Sigmoid colon (tissue), 6 donors: ENCODE measurements at regions not wholly inside any gene's neighbourhood (a gene's known extent, or its start where the extent isn't known, plus 50 kb on each side); places are given as distances from the start of the nearest gene placed in this dataset.

Experiments used
- DNase-seq: peaks from one replicate; pipeline ENCODE4 v3.0.0-alpha.2; 2019
- H3K27ac ChIP-seq, 4 donors: fragments of 200-600 bp; sonication (generic); one replicate each; pipeline ENCODE4 v1.5.1; 2016 to 2019; ENCODE audit warnings: mild to moderate bottlenecking in 1 of 4
- H3K27me3 ChIP-seq, 3 donors: fragments of 200-600 bp; sonication (generic); one replicate each; pipeline ENCODE4 v1.5.1; 2019; ENCODE audit warnings: mild to moderate bottlenecking in 1 of 3
- H3K36me3 ChIP-seq, 4 donors: fragments of 200-600 bp; sonication (generic); one replicate each; pipeline ENCODE4 v1.5.1; 2016 to 2019
- H3K4me1 ChIP-seq, 4 donors: fragments of 200-600 bp; sonication (generic); one replicate each; pipeline ENCODE4 v1.5.1; 2017 to 2019
- H3K4me3 ChIP-seq, 4 donors: fragments of 200-600 bp; sonication (generic); one replicate each; pipeline ENCODE4 v1.5.1; 2017 to 2019; ENCODE audit warnings: mild to moderate bottlenecking in 2 of 4, moderate library complexity in 1 of 4
- H3K9me3 ChIP-seq, 4 donors: fragments of 200-600 bp in 3 of 4; sonication (generic) in 3 of 4; one replicate each; pipeline versions ENCODE4 v1.5.1 to v1.6.1; 2013 to 2019
- EP300 ChIP-seq, 4 donors: sonication (generic); formaldehyde crosslinking; IDR thresholded peaks; one replicate each; pipeline ENCODE4 v1.6.1; 2017; ENCODE audit warnings: antibody characterized with exemption in 4 of 4
- POLR2A ChIP-seq, 2 donors: fragments of 450-650 bp; IDR thresholded peaks; one replicate each; pipeline ENCODE4 v1.6.1; 2016; ENCODE audit warnings: antibody characterized with exemption in 2 of 2, mild to moderate bottlenecking in 2 of 2, moderate library complexity in 2 of 2
- POLR2AphosphoS5 ChIP-seq, 4 donors: sonication (generic); formaldehyde crosslinking; IDR thresholded peaks; one replicate each; pipeline ENCODE4 v1.6.1; 2017; ENCODE audit warnings: antibody characterized with exemption in 4 of 4
- WGBS, 2 donors: extraction: QIAGEN DNeasy Blood & Tissue Kit; methylation state at CpG; one replicate each; pipeline ENCODE4 v1.1.7; 2013; 5-methylcytosine and 5-hydroxymethylcytosine counted together
- intact Hi-C: fragments of 100-400 bp; cut with DNase I; formaldehyde crosslinking; loops from one replicate; pipeline ENCODE4 v1.15.1; 2023
- TF ChIP-seq, protein P1 (sequence below), 4 experiments: fragments of 450-650 bp in 3 of 4; fragments of 200-600 bp in 1 of 4; IDR thresholded peaks; one replicate each; pipeline ENCODE4 v1.5.1; 2016 to 2019; ENCODE audit warnings: antibody characterized with exemption in 4 of 4, mild to moderate bottlenecking in 3 of 4, moderate library complexity in 2 of 4
- donor health status: healthy with polysubstance abuse.
- donor health status: healthy.

DNA sequence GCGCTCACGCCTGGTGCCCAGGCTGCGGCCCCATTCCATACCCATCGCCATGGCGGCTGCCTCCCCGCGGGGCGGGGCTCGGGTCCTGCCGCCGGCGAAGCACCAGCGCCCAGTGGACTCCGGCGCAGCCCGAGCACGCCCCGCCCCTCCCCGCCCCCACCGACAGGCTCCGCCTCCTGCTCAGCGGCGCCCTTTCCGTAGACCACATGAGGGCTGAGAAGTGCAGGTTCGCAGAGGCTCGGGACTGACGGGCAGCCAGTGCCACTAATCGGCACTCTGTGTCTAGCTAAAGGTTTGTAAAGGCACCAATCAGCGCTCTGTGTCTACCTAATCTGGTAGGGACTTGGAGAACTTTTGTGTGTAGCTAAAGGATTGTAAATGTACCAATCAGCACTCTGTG is 352.2 kb upstream of the AMELY start:
- H3K4me1 ChIP-seq, result no peaks in the 10 kb centered on the region
- no peak for DNase-seq
- no peaks in the 10 kb centered on the region for H3K27me3 ChIP-seq
- intact Hi-C loops, result no loop called here
- H3K4me3 ChIP-seq, result no peak overlapping the region
- TF ChIP-seq EP300 (IDR thresholded peaks at IDR 0.05) (no peak), POLR2A (IDR thresholded peaks at IDR 0.05) (no peak), POLR2AphosphoS5 (IDR thresholded peaks at IDR 0.05) (no peak)
- TF ChIP-seq, protein P1, sequence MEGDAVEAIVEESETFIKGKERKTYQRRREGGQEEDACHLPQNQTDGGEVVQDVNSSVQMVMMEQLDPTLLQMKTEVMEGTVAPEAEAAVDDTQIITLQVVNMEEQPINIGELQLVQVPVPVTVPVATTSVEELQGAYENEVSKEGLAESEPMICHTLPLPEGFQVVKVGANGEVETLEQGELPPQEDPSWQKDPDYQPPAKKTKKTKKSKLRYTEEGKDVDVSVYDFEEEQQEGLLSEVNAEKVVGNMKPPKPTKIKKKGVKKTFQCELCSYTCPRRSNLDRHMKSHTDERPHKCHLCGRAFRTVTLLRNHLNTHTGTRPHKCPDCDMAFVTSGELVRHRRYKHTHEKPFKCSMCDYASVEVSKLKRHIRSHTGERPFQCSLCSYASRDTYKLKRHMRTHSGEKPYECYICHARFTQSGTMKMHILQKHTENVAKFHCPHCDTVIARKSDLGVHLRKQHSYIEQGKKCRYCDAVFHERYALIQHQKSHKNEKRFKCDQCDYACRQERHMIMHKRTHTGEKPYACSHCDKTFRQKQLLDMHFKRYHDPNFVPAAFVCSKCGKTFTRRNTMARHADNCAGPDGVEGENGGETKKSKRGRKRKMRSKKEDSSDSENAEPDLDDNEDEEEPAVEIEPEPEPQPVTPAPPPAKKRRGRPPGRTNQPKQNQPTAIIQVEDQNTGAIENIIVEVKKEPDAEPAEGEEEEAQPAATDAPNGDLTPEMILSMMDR (IDR thresholded peaks at IDR 0.05), result no peak
- no peak overlapping the region for H3K27ac ChIP-seq
- WGBS, 2 donors, result 89% methylated on average over 29 of the region's 29 CpGs
- H3K36me3 ChIP-seq, result no peaks in the 10 kb centered on the region
- no peaks in the 10 kb centered on the region for H3K9me3 ChIP-seq

- no peaks in the 10 kb centered on the region for H3K4me1 ChIP-seq
- no peak overlapping the region for H3K27ac ChIP-seq
- 95 to 97% methylated on average over 4 of the region's 4 CpGs for WGBS, 2 donors
- H3K36me3 ChIP-seq, result no peaks in the 10 kb centered on the region
- H3K4me3 ChIP-seq, result no peak overlapping the region
- intact Hi-C loops, result no loop called here
- no peak for DNase-seq
- no peaks in the 10 kb centered on the region for H3K9me3 ChIP-seq
- TF ChIP-seq EP300 (IDR thresholded peaks at IDR 0.05), result no peak
- TF ChIP-seq, protein P1 (IDR thresholded peaks at IDR 0.05), result no peak
- TF ChIP-seq POLR2A (IDR thresholded peaks at IDR 0.05), result no peak
- TF ChIP-seq POLR2AphosphoS5 (IDR thresholded peaks at IDR 0.05), result no peak
- H3K27me3 ChIP-seq, result no peaks in the 10 kb centered on the region
Measured at GRCh38 chrY:7262531-7262930, 351.0 kb upstream of the AMELY start.

GRCh38 chrY:7261254-7261653 is 349.7 kb upstream of the AMELY start:
- H3K4me1 ChIP-seq, result no peaks in the 10 kb centered on the region
- 68 to 69% methylated on average over 6 of the region's 6 CpGs for WGBS, 2 donors
- DNase-seq, result no peak
- no peaks in the 10 kb centered on the region for H3K27me3 ChIP-seq
- H3K9me3 ChIP-seq, result no peaks in the 10 kb centered on the region
- no peak overlapping the region for H3K4me3 ChIP-seq
- intact Hi-C loops, result no loop called here
- no peaks in the 10 kb centered on the region for H3K36me3 ChIP-seq
- TF ChIP-seq POLR2A (IDR thresholded peaks at IDR 0.05) (no peak), EP300 (IDR thresholded peaks at IDR 0.05) (no peak), POLR2AphosphoS5 (IDR thresholded peaks at IDR 0.05) (no peak)
- TF ChIP-seq, protein P1 (IDR thresholded peaks at IDR 0.05), result no peak
- no peak overlapping the region for H3K27ac ChIP-seq

GRCh38 chrY:7240101-7240500 is 328.5 kb upstream of the AMELY start:
- no peak for DNase-seq
- Histone ChIP-seq H3K27me3 (no peaks in the 10 kb centered on the region), H3K4me1 (no peaks in the 10 kb centered on the region), H3K27ac (no peak overlapping the region), H3K36me3 (no peaks in the 10 kb centered on the region), H3K9me3 (no peaks in the 10 kb centered on the region), H3K4me3 (no peak overlapping the region)
- intact Hi-C loops, result no loop called here
- no peak for TF ChIP-seq POLR2AphosphoS5 (IDR thresholded peaks at IDR 0.05)
- TF ChIP-seq POLR2A (IDR thresholded peaks at IDR 0.05), result no peak
- no peak for TF ChIP-seq EP300 (IDR thresholded peaks at IDR 0.05)
- TF ChIP-seq, protein P1 (IDR thresholded peaks at IDR 0.05), result no peak
- 66 to 84% methylated on average over 6 of the region's 6 CpGs for WGBS, 2 donors

DNA sequence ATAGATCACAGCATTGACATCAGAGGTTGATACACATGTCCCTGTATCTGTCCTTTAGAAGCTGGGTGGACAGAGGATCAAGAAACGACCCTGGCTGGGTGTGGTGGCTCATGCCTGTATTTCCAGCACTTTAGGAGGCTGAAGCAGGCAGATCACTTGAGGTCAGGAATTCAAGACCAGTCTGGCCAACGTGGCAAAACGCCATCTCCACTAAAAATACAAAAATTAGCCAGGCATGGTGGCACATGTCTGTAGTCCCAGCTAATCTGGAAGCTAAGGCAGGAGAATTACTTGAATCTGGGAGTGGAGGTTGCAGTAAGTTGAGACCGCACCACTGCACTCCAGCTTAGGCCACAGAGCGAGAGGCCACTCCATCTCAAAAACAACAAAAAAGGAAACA is 300.4 kb upstream of the AMELY start:
- no peak for DNase-seq
- intact Hi-C loops, result no loop called here
- no peaks in the 10 kb centered on the region for H3K4me1 ChIP-seq
- 80 to 81% methylated on average over 5 of the region's 5 CpGs for WGBS, 2 donors
- H3K36me3 ChIP-seq, result no peaks in the 10 kb centered on the region
- no peaks in the 10 kb centered on the region for H3K9me3 ChIP-seq
- H3K27me3 ChIP-seq, result no peaks in the 10 kb centered on the region
- H3K27ac ChIP-seq, result no peak overlapping the region
- no peak overlapping the region for H3K4me3 ChIP-seq
- TF ChIP-seq POLR2AphosphoS5 (IDR thresholded peaks at IDR 0.05) (no peak), POLR2A (IDR thresholded peaks at IDR 0.05) (no peak), EP300 (IDR thresholded peaks at IDR 0.05) (no peak)
- TF ChIP-seq, protein P1 (IDR thresholded peaks at IDR 0.05), result no peak
